ENCODE measurements at regions not wholly inside any gene's neighbourhood (a gene's known extent, or its start where the extent isn't known, plus 50 kb on each side); places are given as distances from the start of the nearest gene placed in this dataset.
"Not testable (repeated sequence)": the region's sequence is repeated elsewhere in the genome, so short reads cannot be mapped to it uniquely, and the experiment has no call there.

GRCh38 chr15:20305912-20306311 lies 235.7 kb downstream of the GOLGA6L6 start:
- not testable (repeated sequence) for DNase-seq

- DNase-seq = not testable (repeated sequence)
Observed at GRCh38 chr15:20305015-20305465, 236.6 kb downstream of the GOLGA6L6 start.

DNA sequence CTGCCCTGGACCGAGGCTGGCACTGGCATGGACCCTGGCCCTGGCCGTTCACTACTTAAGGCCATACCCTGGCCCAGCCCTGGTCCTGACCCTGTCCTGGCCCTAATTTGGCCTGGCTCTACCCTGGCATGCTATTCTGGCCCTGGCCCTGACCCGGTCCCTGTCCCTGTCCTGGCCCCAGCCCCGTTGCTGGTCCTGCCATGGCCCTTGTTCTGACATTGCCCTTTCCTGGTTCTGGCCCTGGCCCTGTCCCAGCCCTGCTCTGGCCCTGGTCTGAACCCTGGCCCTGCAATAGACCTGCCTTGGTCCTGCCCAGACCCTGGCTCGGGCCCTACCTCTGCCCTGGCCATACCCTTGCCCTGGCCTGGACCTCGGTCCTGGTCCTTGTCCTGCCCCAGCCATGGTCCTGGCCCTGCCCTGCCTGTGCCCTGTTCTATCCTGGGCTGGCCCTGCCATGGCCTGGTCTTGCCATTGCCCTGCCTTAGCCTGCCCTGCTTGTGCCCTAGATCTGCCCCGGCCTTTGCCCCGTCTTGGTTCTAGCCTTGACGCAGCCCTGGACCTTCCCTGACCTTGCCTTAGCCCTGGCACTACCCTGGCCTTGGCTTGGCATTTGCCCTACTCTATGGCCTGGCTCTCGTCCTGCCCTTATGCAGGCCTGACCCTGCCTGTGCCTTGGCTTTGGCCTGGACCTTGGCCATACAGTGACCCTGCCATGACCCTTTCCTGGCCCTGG lies 237.2 kb downstream of the GOLGA6L6 start:
- DNase-seq = not testable (repeated sequence)

DNA sequence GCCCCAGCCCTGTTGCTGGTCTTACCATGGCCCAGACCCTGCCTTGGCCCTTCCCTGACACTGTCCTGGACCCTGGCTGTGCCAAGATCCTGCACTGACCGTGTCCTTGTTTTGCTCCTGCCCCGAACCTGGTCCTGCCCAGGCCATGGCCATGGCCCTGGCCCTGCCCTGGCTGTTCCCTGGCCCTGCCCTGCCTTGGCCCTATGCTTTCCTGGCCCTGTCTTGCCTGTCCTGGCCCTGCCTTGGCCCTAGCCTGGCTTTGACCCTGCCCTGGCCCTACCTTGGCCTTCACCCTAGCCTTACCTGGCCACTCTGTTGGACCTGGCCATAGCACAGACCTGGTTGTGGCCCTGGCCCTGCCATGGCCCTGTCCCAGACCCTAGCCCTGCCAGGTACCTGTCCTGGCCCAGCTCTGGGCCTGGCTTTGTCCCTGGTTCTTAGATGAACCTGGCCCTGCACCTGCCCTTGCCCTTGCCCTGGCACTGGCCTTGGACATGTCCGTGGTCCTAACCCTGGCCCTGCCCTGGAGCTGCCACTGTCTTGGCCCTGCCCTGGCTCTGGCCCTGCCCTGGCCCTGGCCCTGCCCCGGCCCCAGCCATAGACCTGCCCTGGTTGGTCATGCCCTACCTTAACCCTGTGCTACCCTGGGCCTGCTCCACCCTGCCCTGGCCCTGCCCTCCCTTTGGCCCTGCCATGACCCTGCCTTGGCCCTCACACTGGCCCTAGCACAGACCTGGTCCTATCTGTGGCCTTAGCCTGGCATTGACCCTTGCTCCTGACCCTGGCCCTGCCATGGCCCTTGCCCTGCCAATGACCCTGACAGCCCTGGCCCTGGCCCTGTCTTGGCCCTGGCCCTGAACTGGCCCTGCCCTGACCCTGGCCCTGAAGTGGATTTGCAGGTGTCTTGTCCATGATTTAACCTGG lies 238.1 kb downstream of the GOLGA6L6 start:
- DNase-seq = not testable (repeated sequence)

GRCh38 chr15:20302141-20303069 lies 239.2 kb downstream of the GOLGA6L6 start:
- not testable (repeated sequence) for DNase-seq

GRCh38 chr15:20301471-20302081 lies 240.0 kb downstream of the GOLGA6L6 start:
- DNase-seq = not testable (repeated sequence)

GRCh38 chr15:20301041-20301390 lies 240.6 kb downstream of the GOLGA6L6 start:
- DNase-seq = not testable (repeated sequence)

DNA sequence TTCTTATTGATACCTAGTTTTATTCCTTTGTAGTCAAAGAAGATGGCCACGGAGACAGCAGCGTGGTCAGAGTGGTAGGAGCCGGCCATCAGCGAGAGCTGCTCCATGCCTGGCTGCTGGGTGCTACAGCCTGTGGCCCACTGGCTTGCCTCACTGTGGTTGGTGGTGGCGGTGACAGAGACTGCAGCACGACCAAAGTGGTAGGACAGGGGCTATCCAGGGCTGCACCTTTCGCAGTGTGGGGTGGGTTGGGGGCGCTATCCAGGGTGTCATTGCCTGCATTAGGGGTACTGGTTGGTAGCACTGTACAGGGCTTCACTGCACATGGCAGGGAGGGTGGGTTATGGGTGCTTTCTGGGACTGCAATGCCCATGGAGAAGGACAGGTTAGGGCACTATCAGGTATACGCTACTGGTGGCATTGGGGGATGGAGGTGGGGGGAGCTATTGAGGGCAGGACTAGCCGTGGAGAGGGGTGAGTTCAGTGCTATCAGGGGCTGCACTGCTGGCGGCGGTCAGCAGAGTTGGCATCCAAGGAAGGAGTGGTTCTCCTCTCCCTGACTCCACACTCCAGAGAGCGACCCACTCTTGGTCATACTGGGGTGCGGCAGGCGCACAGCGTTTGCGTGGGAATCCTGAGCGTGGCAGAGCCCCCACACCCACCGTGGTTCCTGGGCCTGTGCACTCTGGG lies 241.1 kb downstream of the GOLGA6L6 start:
- not testable (repeated sequence) for DNase-seq

GRCh38 chr15:20297603-20298123 lies 243.9 kb downstream of the GOLGA6L6 start:
- DNase-seq = not testable (repeated sequence)

DNA sequence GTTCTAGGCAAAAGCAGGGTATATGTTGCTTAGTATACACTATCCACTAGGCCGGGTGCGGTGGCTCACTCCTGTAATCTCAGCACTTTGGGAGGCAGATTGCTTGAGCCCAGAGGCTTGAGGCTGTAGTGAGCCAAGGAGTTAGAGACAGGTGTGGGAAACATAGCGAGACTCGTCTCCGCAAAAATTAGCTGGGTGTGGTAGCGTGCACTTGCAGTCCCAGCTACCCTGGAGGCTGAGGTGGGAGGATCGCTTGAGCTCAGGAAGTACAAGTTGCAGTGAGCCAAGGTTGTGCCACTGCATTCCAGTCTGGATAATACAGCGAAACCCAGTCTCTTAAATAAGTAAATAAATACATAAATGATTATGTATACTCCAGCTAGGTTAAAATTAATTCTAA lies 245.3 kb downstream of the GOLGA6L6 start:
- DNase-seq = not testable (repeated sequence)

DNA sequence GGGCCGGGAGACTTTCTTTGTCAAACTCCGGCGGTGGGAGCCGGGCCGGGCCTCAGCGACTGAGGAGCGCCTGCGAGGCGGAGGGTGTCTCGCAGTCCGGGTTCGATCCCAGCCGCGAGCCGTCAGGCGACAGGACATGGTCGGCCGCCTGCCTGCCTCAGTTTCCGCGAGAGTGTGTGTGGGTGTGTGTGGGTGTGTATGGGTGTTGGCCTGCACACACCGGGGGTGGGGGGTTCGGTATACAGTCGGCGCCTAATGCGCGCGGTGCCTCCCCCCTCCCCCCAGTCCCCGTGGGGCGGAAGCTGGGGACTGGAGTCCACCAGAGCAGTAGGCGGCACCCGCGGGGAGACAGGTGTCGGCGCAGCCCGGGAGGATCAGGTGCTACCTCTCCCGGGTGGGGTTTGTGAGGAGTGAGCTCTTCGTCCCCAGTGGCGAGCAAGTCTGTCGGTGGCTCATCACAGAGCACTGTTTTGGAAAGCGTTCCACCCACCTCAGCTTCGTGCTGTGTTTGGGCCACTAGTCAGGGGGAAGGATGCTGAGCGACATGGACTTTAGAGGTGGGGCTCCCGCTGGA lies 246.3 kb downstream of the GOLGA6L6 start:
- DNase-seq = no peak

DNA sequence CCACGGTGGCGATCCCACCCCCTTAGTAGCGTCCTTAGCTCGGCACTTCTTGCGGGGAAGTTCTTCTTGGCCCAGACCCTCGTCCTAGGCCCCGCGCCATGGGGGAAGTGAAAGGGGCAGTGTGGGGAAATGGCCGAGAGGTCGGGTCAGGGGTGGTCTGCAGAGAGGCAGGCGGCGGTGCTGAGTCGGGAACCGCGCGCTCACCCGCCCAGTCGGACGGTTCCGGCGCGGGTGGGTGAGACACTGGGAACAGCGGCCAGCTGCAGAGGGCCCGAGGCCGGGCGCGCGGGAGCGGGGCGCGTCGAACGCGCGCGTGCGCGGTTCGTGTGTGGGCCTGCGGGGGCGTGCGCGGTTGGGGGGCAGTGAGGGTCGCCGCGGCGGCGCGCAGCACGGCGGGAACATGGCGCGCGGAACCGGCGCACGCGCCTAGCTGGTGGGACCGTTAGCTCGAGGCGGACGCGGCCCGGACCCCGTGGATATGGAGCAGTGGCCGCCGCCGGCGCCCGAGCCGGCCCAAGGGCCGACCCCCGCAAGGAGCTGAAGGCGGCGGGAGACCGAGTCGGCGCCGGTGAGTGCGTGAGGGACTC lies 246.9 kb downstream of the GOLGA6L6 start:
- no peak for DNase-seq

- DNase-seq = not testable (repeated sequence)
Observed at GRCh38 chr15:20292422-20293005, 249.1 kb downstream of the GOLGA6L6 start.

- DNase-seq = not testable (repeated sequence)
Observed at GRCh38 chr15:20291616-20292015, 250.0 kb downstream of the GOLGA6L6 start.

DNA sequence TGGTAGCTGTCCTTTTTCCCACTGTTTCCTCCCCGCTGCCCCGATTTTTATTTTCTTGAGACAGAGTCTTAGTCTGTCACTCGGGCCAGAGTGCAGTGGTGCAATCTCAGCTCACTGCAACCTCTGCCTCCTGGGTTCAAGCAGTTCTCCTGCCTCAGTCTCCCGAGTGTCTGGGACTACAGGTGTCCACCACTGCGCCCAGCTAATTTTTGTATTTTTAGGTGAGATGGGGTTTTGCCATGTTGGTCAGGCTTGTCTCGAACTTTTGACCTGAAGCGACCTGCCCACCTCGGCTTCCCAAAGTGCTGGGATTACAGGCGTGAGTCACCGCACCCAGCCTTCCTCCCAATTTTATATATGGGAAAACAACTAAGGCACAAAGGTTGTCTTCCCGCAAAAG lies 251.0 kb downstream of the GOLGA6L6 start:
- DNase-seq = not testable (repeated sequence)

- not testable (repeated sequence) for DNase-seq
Observed at GRCh38 chr15:20289538-20290103, 252.0 kb downstream of the GOLGA6L6 start.

DNA sequence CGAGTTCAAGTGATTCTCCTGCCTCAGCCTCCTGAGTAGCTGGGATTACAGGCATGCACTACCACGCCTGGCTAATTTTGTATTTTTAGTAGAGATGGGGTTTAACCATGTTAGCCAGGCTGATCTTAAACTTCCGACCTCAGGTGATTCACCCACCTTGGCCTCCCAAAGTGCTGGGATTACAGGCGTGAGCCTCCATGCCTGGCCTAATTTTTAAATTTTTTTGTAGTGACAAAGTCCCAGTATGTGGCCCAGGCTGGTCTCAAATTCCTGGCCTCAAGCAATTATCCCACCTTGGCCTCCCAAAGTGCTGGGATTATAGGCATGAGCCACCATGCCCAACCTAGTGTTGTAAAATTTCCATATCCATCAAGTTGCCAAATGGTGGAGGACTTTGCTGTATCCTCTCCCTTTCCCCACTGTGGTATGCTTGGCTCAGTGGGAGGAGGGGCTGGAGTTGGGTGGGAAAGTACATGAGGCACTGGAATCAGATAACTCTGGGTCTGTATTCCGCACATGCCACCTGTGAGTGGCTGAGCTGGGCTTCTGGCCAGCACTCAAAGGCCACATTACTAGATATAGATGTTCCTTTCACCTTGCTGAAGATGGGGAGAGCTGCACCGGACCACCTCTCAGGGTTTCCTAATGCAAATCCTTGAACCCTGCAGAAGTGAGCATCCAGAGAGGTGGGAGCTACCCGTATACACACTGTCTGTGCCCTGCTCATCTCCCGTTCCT lies 252.6 kb downstream of the GOLGA6L6 start:
- DNase-seq = not testable (repeated sequence)

DNA sequence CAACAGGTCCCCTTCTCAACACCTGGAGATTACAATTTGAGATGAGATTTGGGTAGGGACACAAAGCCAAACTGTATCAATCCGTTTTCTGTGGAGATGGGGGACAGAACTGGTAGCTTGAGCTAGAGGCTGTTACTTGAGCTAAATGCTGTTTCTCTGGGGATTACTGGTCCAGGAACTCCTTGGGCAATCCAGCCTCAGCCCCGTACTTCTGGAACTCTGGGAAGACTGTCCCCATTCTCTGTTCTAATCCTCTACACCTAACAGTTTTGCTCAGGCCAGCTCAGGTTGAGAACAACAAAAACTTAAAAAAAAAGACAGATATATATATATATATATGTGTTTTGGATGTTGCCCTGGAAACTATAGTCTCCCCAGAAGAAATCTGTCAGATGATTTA lies 255.0 kb downstream of the GOLGA6L6 start:
- not testable (repeated sequence) for DNase-seq

Measured in activated effector memory CD4-positive, alpha-beta T cell treated with Interleukin-2 at 50 U/mL for 16 hours (primary cell).